NT2/D1 (cell line): ENCODE measurements at regions not wholly inside any gene's neighbourhood (a gene's known extent, or its start where the extent isn't known, plus 50 kb on each side); places are given as distances from the start of the nearest gene placed in this dataset.

Source experiments
- YY1 ChIP-seq: IDR thresholded peaks from 2 replicates; pipeline ENCODE4 v1.6.1; 2011; ENCODE audit not compliant: insufficient read length, insufficient read depth
- ZNF274 ChIP-seq: IDR thresholded peaks from 2 replicates; pipeline ENCODE4 v1.6.1; 2011; ENCODE audit warnings: mild to moderate bottlenecking, low read depth, low read length

DNA sequence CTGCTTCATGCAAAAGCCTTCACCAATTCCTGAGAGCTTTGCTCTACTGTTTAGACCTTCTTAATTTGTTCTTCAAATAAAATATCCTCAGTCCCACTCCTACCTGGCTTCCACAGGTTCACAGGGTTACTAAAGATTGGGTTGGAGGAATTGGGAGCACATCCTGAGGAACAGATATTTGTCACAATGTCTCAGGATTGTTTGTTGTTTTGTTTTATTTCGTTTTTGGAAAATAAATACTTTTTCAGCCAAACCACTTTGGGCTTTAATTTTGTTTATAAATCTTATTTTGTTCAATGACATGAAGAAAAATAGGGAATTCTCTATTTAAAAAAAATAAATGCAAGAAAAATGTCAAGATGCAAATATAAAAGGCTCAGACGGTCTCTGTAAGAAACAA lies 249.0 kb downstream of the MEF2C start:
- TF ChIP-seq ZNF274, result no peak
- TF ChIP-seq YY1, result no peak
